GM23248 (cell line): ENCODE measurements at regions not wholly inside any gene's neighbourhood (a gene's known extent, or its start where the extent isn't known, plus 50 kb on each side); places are given as distances from the start of the nearest gene placed in this dataset.

ENCODE experiments used
- EZH2 ChIP-seq: fragments of 200-600 bp; sonication (generic); IDR thresholded peaks from 2 replicates; pipeline ENCODE4 v1.6.1; 2018; ENCODE audit warnings: antibody characterized with exemption, mild to moderate bottlenecking; ENCODE audit not compliant: insufficient read depth, poor library complexity, severe bottlenecking
- EZH2phosphoT487 ChIP-seq: fragments of 200-600 bp; sonication (generic); IDR thresholded peaks from 2 replicates; pipeline ENCODE4 v1.6.1; 2018; ENCODE audit warnings: antibody characterized with exemption, moderate library complexity, mild to moderate bottlenecking, low read depth; ENCODE audit not compliant: insufficient read depth

DNA sequence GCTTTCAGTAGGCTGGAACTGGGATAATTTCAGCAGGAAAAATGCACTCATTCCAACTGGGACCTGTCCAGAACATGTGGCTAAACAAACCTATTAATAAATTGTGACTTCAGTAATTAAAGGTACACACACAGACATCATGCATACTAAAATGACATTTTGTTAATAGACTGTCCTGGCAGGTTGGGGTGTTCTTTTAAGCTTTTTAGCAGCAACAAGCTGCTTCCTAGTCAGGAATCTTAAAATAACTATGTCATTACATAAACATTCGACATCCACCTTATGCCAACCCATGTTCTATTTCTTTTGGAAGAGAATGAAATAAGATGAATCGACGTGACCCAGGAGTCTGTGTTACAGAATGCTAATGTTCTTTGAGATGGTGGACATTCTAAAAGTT, 435.7 kb downstream of the TXNL1 start:
- TF ChIP-seq EZH2phosphoT487: no peak
- TF ChIP-seq EZH2: no peak
